HCT116 (cell line): ENCODE measurements at regions not wholly inside any gene's neighbourhood (a gene's known extent, or its start where the extent isn't known, plus 50 kb on each side); places are given as distances from the start of the nearest gene placed in this dataset.

ENCODE experiments used
- ATAC-seq: fragments of 200-7000 bp; cut with Tn5 transposase; 2 replicates; pipeline ENCODE4 v1.9.1; 2020; ENCODE audit warnings: mild to moderate bottlenecking, moderate library complexity
- BruUV-seq: library from RNA; stranded (reverse); fragments of 400-500 nt; replicated peaks from 2 replicates; lab custom pipeline; 2021; lab: Mats Ljungman, UMichigan
- CTCF ChIA-PET: fragments of 300-600 bp; sonication (Branson Sonifier 250); formaldehyde crosslinking; loops from one replicate; lab custom pipeline; 2021; ENCODE audit warnings: antibody characterized with exemption; lab: Charles Lee
- POLR2A ChIA-PET: fragments of 300-600, 350-600 bp; sonication (Branson Sonifier 250); formaldehyde crosslinking; loops from one replicate; lab custom pipeline; 2021; ENCODE audit warnings: antibody characterized with exemption; lab: Charles Lee
- RAD21 ChIA-PET, 2 experiments: fragments of 300-600 bp; sonication (Branson Sonifier 250); formaldehyde crosslinking; loops; one replicate each; lab custom pipeline; 2023; ENCODE audit warnings: low total read pairs in 2 of 2; ENCODE audit not compliant: uncharacterized antibody in 2 of 2, unreplicated experiment in 2 of 2, low non-redundant PET in 1 of 2; lab: Charles Lee
- DNase-seq: peaks from one replicate; pipeline ENCODE4 v3.0.0-alpha.2; 2010; ENCODE audit warnings: low read depth, low spot score
- H2AFZ ChIP-seq: fragments of 200-600 bp; shearing (Covaris generic), sonication (generic); 2 replicates; pipeline ENCODE4 v1.6.1; 2017; ENCODE audit warnings: low read depth, mixed run types, mixed read lengths, antibody characterized with exemption, low read length; ENCODE audit not compliant: poor library complexity, severe bottlenecking
- H3K27ac ChIP-seq: 2 replicates; pipeline ENCODE4 v1.5.1; 2012; ENCODE audit warnings: low read depth, low read length
- H3K27me3 ChIP-seq: fragments of 200-600 bp; sonication (generic); 2 replicates; pipeline ENCODE4 v1.6.1; 2016; ENCODE audit warnings: mixed run types, low read length, mixed read lengths; ENCODE audit not compliant: insufficient read depth
- H3K36me3 ChIP-seq, 2 experiments: fragments of 200-500 bp in 1 of 2; fragments of 200-600 bp in 1 of 2; sonication (Bioruptor generic) in 1 of 2; sonication (generic) in 1 of 2; 2 replicates each; pipeline versions ENCODE4 v1.5.1 to v1.6.1; 2014 to 2016; ENCODE audit warnings: low read length in 2 of 2, inconsistent platforms in 1 of 2, mixed read lengths in 1 of 2, mixed run types in 1 of 2; ENCODE audit not compliant: insufficient read depth in 2 of 2, control insufficient read depth in 1 of 2
- H3K4me1 ChIP-seq, 2 experiments: fragments of 200-600 bp in 1 of 2; sonication (generic) in 1 of 2; 2 replicates each; pipeline versions ENCODE4 v1.5.1 to v1.6.1; 2012 to 2017; ENCODE audit warnings: low read length in 2 of 2, inconsistent platforms in 1 of 2, mild to moderate bottlenecking in 1 of 2, mixed read lengths in 1 of 2, mixed run types in 1 of 2, moderate library complexity in 1 of 2; ENCODE audit not compliant: insufficient read depth in 2 of 2, control insufficient read depth in 1 of 2
- H3K4me2 ChIP-seq: fragments of 200-600 bp; sonication (generic); 2 replicates; pipeline ENCODE4 v1.6.1; 2017; ENCODE audit warnings: mixed run types, low read length, mixed read lengths
- H3K4me3 ChIP-seq, 2 experiments: fragments of 200-600 bp in 1 of 2; sonication (generic) in 1 of 2; replicated peaks in 1 of 2; 2 replicates each; pipeline ENCODE4 v1.5.1; 2011 to 2016; ENCODE audit warnings: low read length in 2 of 2, control low read depth in 1 of 2, low read depth in 1 of 2, mild to moderate bottlenecking in 1 of 2, mixed read lengths in 1 of 2, mixed run types in 1 of 2
- H3K79me2 ChIP-seq: fragments of 200-600 bp; sonication (generic); 2 replicates; pipeline ENCODE4 v1.6.1; 2017; ENCODE audit warnings: mild to moderate bottlenecking, mixed run types, low read length, moderate library complexity, mixed read lengths; ENCODE audit not compliant: insufficient read depth
- H3K9ac ChIP-seq: fragments of 200-600 bp; sonication (generic); 2 replicates; pipeline ENCODE4 v1.6.1; 2016; ENCODE audit warnings: low read length, mixed read lengths
- H3K9me2 ChIP-seq: fragments of 200-600 bp; sonication (generic), shearing (Covaris generic); 2 replicates; pipeline ENCODE4 v1.6.1; 2017; ENCODE audit warnings: mixed run types, mild to moderate bottlenecking, moderate library complexity; ENCODE audit not compliant: insufficient read depth
- H3K9me3 ChIP-seq, 2 experiments: fragments of 200-500 bp in 1 of 2; fragments of 200-600 bp in 1 of 2; sonication (Bioruptor generic) in 1 of 2; sonication (generic) in 1 of 2; 2 replicates each; pipeline ENCODE4 v1.6.1; 2014 to 2017; ENCODE audit warnings: low read length in 2 of 2, mixed read lengths in 2 of 2, inconsistent platforms in 1 of 2, low read depth in 1 of 2, mild to moderate bottlenecking in 1 of 2, mixed run types in 1 of 2, moderate library complexity in 1 of 2; ENCODE audit not compliant: control insufficient read depth in 1 of 2, insufficient read depth in 1 of 2
- H4K20me1 ChIP-seq: fragments of 200-600 bp; sonication (generic), shearing (Covaris generic); 2 replicates; pipeline ENCODE4 v1.6.1; 2017; ENCODE audit warnings: mixed run types, mild to moderate bottlenecking, moderate library complexity; ENCODE audit not compliant: insufficient read depth
- ATF3 ChIP-seq: IDR thresholded peaks from 2 replicates; pipeline ENCODE4 v1.6.1; 2012
- ELF1 ChIP-seq: IDR thresholded peaks from 2 replicates; pipeline ENCODE4 v1.6.1; 2012; ENCODE audit warnings: low read depth, borderline replicate concordance
- EZH2phosphoT487 ChIP-seq: fragments of 200-600 bp; IDR thresholded peaks from 2 replicates; pipeline ENCODE4 v1.6.1; 2018; ENCODE audit warnings: antibody characterized with exemption, borderline replicate concordance
- FOSL1 ChIP-seq: IDR thresholded peaks from 2 replicates; pipeline ENCODE4 v1.6.1; 2012; ENCODE audit warnings: low read depth
- SIN3A ChIP-seq: IDR thresholded peaks from 2 replicates; pipeline ENCODE4 v1.6.1; 2012; ENCODE audit warnings: low read depth
- SP1 ChIP-seq: IDR thresholded peaks from 2 replicates; pipeline ENCODE4 v1.6.1; 2012; ENCODE audit warnings: low read depth
- TCF7L2 ChIP-seq: IDR thresholded peaks from 2 replicates; pipeline ENCODE4 v1.7.0; 2011; ENCODE audit warnings: borderline replicate concordance, inconsistent platforms; ENCODE audit not compliant: insufficient read depth, insufficient read length; ENCODE audit errors: extremely low read depth
- YY1 ChIP-seq: IDR thresholded peaks from 2 replicates; pipeline ENCODE4 v1.6.1; 2011; ENCODE audit warnings: low read length, low read depth, moderate library complexity, mild to moderate bottlenecking; ENCODE audit not compliant: insufficient replicate concordance; ENCODE audit errors: extremely low read depth
- ZBTB33 ChIP-seq: IDR thresholded peaks from 2 replicates; pipeline ENCODE4 v1.6.1; 2011; ENCODE audit warnings: mild to moderate bottlenecking, low read length, moderate library complexity; ENCODE audit not compliant: insufficient replicate concordance; ENCODE audit errors: extremely low read depth
- ZNF274 ChIP-seq: fragments of 200-500 bp; sonication (Bioruptor generic); IDR thresholded peaks from 2 replicates; pipeline ENCODE4 v1.6.1; 2014; ENCODE audit warnings: mild to moderate bottlenecking, low read depth, low read length, inconsistent platforms
- intact Hi-C: fragments of 100-400 bp; cut with micrococcal nuclease; formaldehyde crosslinking; loops from 2 replicates; pipeline ENCODE4 v1.10.0; 2022

GRCh38 chr1:244236101-244236500 lies 185.0 kb downstream of the ZBTB18 start:
- no peak for DNase-seq
- H3K36me3 ChIP-seq, result no peaks in the 10 kb centered on the region
- no peaks in the 10 kb centered on the region for H3K9me2 ChIP-seq
- no peak overlapping the region for H3K4me2 ChIP-seq
- ChIA-PET RAD21 (no interaction called here), CTCF (no interaction called here), POLR2A (no interaction called here)
- H2AFZ ChIP-seq, result no peak overlapping the region
- no peak overlapping the region for H3K27ac ChIP-seq
- intact Hi-C loops, result no loop called here
- H4K20me1 ChIP-seq, result no peaks in the 10 kb centered on the region
- no peak overlapping the region for H3K4me3 ChIP-seq
- peaks cover 0 to 5% of the 10 kb centered on the region in 2 experiments; a peak in 1 of 4 replicates for H3K4me1 ChIP-seq
- no peak overlapping the region for H3K9ac ChIP-seq
- no peaks in the 10 kb centered on the region for H3K79me2 ChIP-seq
- H3K9me3 ChIP-seq, result no peaks in the 10 kb centered on the region
- TF ChIP-seq TCF7L2 (no peak), ZBTB33 (no peak), FOSL1 (no peak), ELF1 (no peak), SP1 (no peak), SIN3A (no peak), EZH2phosphoT487 (no peak), ZNF274 (no peak), YY1 (no peak), ATF3 (no peak)
- TF ChIP-seq, all 23 proteins: peak for 0
- no peaks in the 10 kb centered on the region for H3K27me3 ChIP-seq
- no peak for ATAC-seq
- no TSS peak for BruUV-seq
